NCI-H1436 treated with DMSO at 0.1 percent for 48 hours (cell line): ENCODE measurements at regions not wholly inside any gene's neighbourhood (a gene's known extent, or its start where the extent isn't known, plus 50 kb on each side); places are given as distances from the start of the nearest gene placed in this dataset.

Experiments
- DNase-seq: peaks from one replicate; lab custom pipeline; 2025; lab: John Stamatoyannopoulos, UW

GRCh38 chr3:72375237-72376076, 472.8 kb downstream of the SHQ1 start:
- no peak for DNase-seq

GRCh38 chr3:72373139-72373538, 475.1 kb downstream of the SHQ1 start:
- no peak for DNase-seq

- DNase-seq = no peak
Measured at GRCh38 chr3:72372161-72372560, 476.1 kb downstream of the SHQ1 start.

- DNase-seq = no peak
Measured at GRCh38 chr3:72371431-72371830, 476.8 kb downstream of the SHQ1 start.

GRCh38 chr3:72370947-72371346, 477.3 kb downstream of the SHQ1 start:
- DNase-seq = no peak

GRCh38 chr3:72369681-72370080, 478.6 kb downstream of the SHQ1 start:
- no peak for DNase-seq

- no peak for DNase-seq
Measured at GRCh38 chr3:72368331-72368975, 479.8 kb downstream of the SHQ1 start.

- no peak for DNase-seq
Measured at GRCh38 chr3:72361990-72362389, 486.3 kb downstream of the SHQ1 start.

GRCh38 chr3:72359743-72360142, 488.5 kb downstream of the SHQ1 start:
- no peak for DNase-seq

GRCh38 chr3:72355168-72355567, 493.1 kb downstream of the SHQ1 start:
- no peak for DNase-seq

GRCh38 chr3:72354486-72354885, 493.8 kb downstream of the SHQ1 start:
- DNase-seq = no peak

- DNase-seq = no peak
Measured at GRCh38 chr3:72353236-72354128, 494.8 kb downstream of the SHQ1 start.

GRCh38 chr3:72352176-72352575, 496.1 kb downstream of the SHQ1 start:
- no peak for DNase-seq

- no peak for DNase-seq
Measured at GRCh38 chr3:72351536-72351935, 496.7 kb downstream of the SHQ1 start.

GRCh38 chr3:72350761-72351505, 497.3 kb downstream of the SHQ1 start:
- no peak for DNase-seq

- no peak for DNase-seq
Measured at GRCh38 chr3:72348357-72348756, 499.9 kb downstream of the SHQ1 start.

GRCh38 chr3:72347819-72348319, 500.4 kb downstream of the SHQ1 start:
- no peak for DNase-seq

- no peak for DNase-seq
Measured at GRCh38 chr3:72346526-72346926, 501.7 kb downstream of the SHQ1 start.

GRCh38 chr3:72345980-72346379, 502.3 kb downstream of the SHQ1 start:
- no peak for DNase-seq

- no peak for DNase-seq
Measured at GRCh38 chr3:72345237-72345878, 502.9 kb downstream of the SHQ1 start.

GRCh38 chr3:72344647-72345046, 503.6 kb downstream of the SHQ1 start:
- no peak for DNase-seq
